Right lung (tissue), 2 donors: ENCODE measurements at regions not wholly inside any gene's neighbourhood (a gene's known extent, or its start where the extent isn't known, plus 50 kb on each side); places are given as distances from the start of the nearest gene placed in this dataset.
A peak's percentile ranks its signal among the peaks of the same experiment; 100 is the strongest.

Experiments used
- DNase-seq, 2 donors: peaks; one replicate each; pipeline ENCODE4 v3.0.0-alpha.2; 2013

GRCh38 chr10:1952126-1953095 lies 215.1 kb upstream of the ADARB2 start:
- DNase-seq, result no peak

GRCh38 chr10:1950803-1951495 lies 213.6 kb upstream of the ADARB2 start:
- DNase-seq, result no peak

GRCh38 chr10:1947464-1948003 lies 210.2 kb upstream of the ADARB2 start:
- DNase-seq, result no peak

GRCh38 chr10:1944487-1944886 lies 207.2 kb upstream of the ADARB2 start:
- DNase-seq, result no peak

GRCh38 chr10:1942478-1942877 lies 205.2 kb upstream of the ADARB2 start:
- no peak for DNase-seq

GRCh38 chr10:1939016-1939415 lies 201.7 kb upstream of the ADARB2 start:
- DNase-seq, result no peak

GRCh38 chr10:1938317-1938716 lies 201.0 kb upstream of the ADARB2 start:
- DNase-seq, result no peak

- no peak for DNase-seq
These were observed 198.6 kb upstream of the ADARB2 start for GRCh38 chr10:1935912-1936311.

GRCh38 chr10:1933215-1933614 lies 195.9 kb upstream of the ADARB2 start:
- DNase-seq, result no peak

- DNase-seq, result no peak
These were observed 195.4 kb upstream of the ADARB2 start for GRCh38 chr10:1932692-1933094.

GRCh38 chr10:1928606-1929005 lies 191.3 kb upstream of the ADARB2 start:
- no peak for DNase-seq

GRCh38 chr10:1923998-1924397 lies 186.7 kb upstream of the ADARB2 start:
- DNase-seq, result no peak

- DNase-seq, result no peak
These were observed 186.3 kb upstream of the ADARB2 start for GRCh38 chr10:1923586-1923985.

- DNase-seq, result peak; percentile 42 to 69
These were observed 183.6 kb upstream of the ADARB2 start for GRCh38 chr10:1920941-1921340.

- no peak for DNase-seq
These were observed 182.8 kb upstream of the ADARB2 start for GRCh38 chr10:1920127-1920526.

- DNase-seq, result no peak
These were observed 174.4 kb upstream of the ADARB2 start for GRCh38 chr10:1911771-1912170.

GRCh38 chr10:1903982-1904381 lies 166.7 kb upstream of the ADARB2 start:
- no peak for DNase-seq

- peak in 1 of 2 donors; percentile 8 for DNase-seq
These were observed 158.8 kb upstream of the ADARB2 start for GRCh38 chr10:1896153-1896552.

- no peak for DNase-seq
These were observed 158.4 kb upstream of the ADARB2 start for GRCh38 chr10:1895691-1896090.

- no peak for DNase-seq
These were observed 157.6 kb upstream of the ADARB2 start for GRCh38 chr10:1894912-1895311.

- DNase-seq, result no peak
These were observed 156.6 kb upstream of the ADARB2 start for GRCh38 chr10:1893941-1894340.

GRCh38 chr10:1886039-1886438 lies 148.7 kb upstream of the ADARB2 start:
- no peak for DNase-seq

GRCh38 chr10:1882728-1883127 lies 145.4 kb upstream of the ADARB2 start:
- DNase-seq, result no peak
